ENCODE measurements at regions not wholly inside any gene's neighbourhood (a gene's known extent, or its start where the extent isn't known, plus 50 kb on each side); places are given as distances from the start of the nearest gene placed in this dataset.

DNA sequence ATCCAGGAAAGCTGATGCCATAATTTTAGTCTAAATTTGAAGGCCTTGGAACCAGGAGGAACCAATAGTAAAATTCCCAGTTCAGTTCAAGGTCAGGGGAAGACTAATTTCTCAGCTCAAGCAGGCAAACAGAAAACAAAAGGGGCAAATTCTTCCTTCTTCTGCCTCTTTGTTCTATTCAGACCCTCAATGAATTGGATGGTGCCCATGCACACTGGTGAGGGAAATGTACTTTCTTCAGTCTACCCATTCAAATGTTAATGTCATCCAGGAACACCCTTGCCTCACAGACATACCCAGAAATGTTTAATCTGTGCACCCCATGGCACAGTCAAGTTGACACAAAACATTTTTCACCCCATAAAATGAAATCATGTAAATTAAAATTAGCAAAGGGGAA lies 1851.2 kb upstream of the ADGRL3 start:
- H3K36me3 Mint-ChIP-seq (ENCODE audit: insufficient read depth in 1 of 3, low read depth in 3 of 3), result no peaks in the 10 kb centered on the region
- TF ChIP-seq, protein P1, sequence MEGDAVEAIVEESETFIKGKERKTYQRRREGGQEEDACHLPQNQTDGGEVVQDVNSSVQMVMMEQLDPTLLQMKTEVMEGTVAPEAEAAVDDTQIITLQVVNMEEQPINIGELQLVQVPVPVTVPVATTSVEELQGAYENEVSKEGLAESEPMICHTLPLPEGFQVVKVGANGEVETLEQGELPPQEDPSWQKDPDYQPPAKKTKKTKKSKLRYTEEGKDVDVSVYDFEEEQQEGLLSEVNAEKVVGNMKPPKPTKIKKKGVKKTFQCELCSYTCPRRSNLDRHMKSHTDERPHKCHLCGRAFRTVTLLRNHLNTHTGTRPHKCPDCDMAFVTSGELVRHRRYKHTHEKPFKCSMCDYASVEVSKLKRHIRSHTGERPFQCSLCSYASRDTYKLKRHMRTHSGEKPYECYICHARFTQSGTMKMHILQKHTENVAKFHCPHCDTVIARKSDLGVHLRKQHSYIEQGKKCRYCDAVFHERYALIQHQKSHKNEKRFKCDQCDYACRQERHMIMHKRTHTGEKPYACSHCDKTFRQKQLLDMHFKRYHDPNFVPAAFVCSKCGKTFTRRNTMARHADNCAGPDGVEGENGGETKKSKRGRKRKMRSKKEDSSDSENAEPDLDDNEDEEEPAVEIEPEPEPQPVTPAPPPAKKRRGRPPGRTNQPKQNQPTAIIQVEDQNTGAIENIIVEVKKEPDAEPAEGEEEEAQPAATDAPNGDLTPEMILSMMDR (conservative IDR thresholded peaks at IDR 0.05), result no peak
- H3K4me1 Mint-ChIP-seq, result peaks cover 0 to 11% of the 10 kb centered on the region in 2 experiments; a peak in 2 of 4 replicates

More for the DNA sequence above, 1851.2 kb upstream of the ADGRL3 start:
- Histone ChIP-seq H3K4me2 (ENCODE audit: insufficient read depth, insufficient read length, low read length) (no peak overlapping the region), H4K5ac (ENCODE audit: insufficient read length, low read depth, low read length) (no peak overlapping the region), H3K27me3 (ENCODE audit: insufficient read depth, low read length) (no peaks in the 10 kb centered on the region), H4K91ac (ENCODE audit: insufficient read length, low read depth, low read length) (no peak overlapping the region), H3K79me2 (ENCODE audit: insufficient read depth, low read length) (no peaks in the 10 kb centered on the region), H2BK15ac (ENCODE audit: low read depth, low read length) (no peak overlapping the region), H2AK5ac (ENCODE audit: insufficient read length, low read length) (no peak overlapping the region), H3K9ac (ENCODE audit: extremely low read depth, insufficient read length, low read length) (no peak overlapping the region), H2BK20ac (ENCODE audit: low read depth, low read length, poor library complexity, severe bottlenecking) (no peak overlapping the region), H3K9me3 (ENCODE audit: control insufficient read depth, low read depth, low read length) (no peaks in the 10 kb centered on the region), H3K14ac (ENCODE audit: insufficient read depth, low read length) (no peak overlapping the region), H3K4me1 (ENCODE audit: insufficient read depth, low read length) (no peaks in the 10 kb centered on the region), H2BK5ac (ENCODE audit: insufficient read length, low read length) (no peak overlapping the region), H3T11ph (ENCODE audit: low read length) (no peak overlapping the region), H2BK120ac (ENCODE audit: low read depth, low read length, poor library complexity, severe bottlenecking) (no peak overlapping the region), H3K4ac (ENCODE audit: low read depth, low read length) (no peak overlapping the region), H2BK12ac (ENCODE audit: insufficient read length, low read depth, low read length) (no peak overlapping the region), H4K20me1 (ENCODE audit: control insufficient read depth, insufficient read depth, insufficient read length) (no peaks in the 10 kb centered on the region), H2AFZ (ENCODE audit: low read length) (no peak overlapping the region), H3K27ac (ENCODE audit: insufficient read length, low read depth, low read length) (no peak overlapping the region), H3K56ac (ENCODE audit: insufficient read length, low read depth, low read length) (no peak overlapping the region), H3K23ac (ENCODE audit: insufficient read length, low read depth, low read length) (no peak overlapping the region), H3K23me2 (ENCODE audit: insufficient read length, low read depth, low read length, poor library complexity, severe bottlenecking) (no peaks in the 10 kb centered on the region), H4K8ac (replicated peaks; ENCODE audit: insufficient read length, low read depth, low read length) (no peak overlapping the region), H3K79me1 (ENCODE audit: insufficient read depth, low read depth, low read length, poor library complexity, severe bottlenecking) (no peaks in the 10 kb centered on the region), H3K18ac (ENCODE audit: insufficient read length, low read depth, low read length) (no peak overlapping the region)
- no peaks in the 10 kb centered on the region for H3K9me3 Mint-ChIP-seq
- H3K4me3 Mint-ChIP-seq, result no peak overlapping the region
- H3K27ac Mint-ChIP-seq, result no peak overlapping the region
- H3K27me3 Mint-ChIP-seq (ENCODE audit: low read depth), result no peaks in the 10 kb centered on the region
- no peak for DNase-seq

All from H9 (cell line).